ENCODE measurements at regions not wholly inside any gene's neighbourhood (a gene's known extent, or its start where the extent isn't known, plus 50 kb on each side); places are given as distances from the start of the nearest gene placed in this dataset.

DNA sequence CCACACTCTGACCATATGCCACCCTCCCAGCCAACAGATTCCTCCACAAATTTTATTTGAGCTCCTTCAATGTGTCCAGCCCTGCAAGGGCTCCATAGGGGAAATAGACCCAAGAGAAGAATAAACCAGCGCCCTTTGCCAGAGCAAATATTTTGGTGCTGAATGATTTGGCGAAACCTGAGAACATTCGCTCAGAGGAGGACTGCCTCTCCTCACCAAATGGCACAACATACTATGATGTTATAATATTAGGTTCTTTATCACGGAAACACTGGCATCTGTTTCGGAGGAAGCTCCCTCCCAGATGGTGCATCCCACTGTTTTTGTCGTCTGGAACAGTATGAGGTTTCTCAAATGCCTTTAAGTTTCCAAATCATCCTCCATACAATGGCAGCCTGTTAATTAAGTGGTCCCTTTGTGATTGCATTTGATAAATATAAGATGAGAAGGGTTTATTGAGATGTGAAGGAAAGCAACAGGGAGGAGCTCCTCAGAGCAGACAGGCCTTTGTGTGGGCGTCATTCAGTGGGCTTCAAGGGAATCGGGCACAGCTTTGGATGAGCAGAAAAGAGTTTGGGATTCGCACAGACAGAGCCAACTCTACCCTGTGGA lies 139.1 kb upstream of the ADRA1B start:
- DNase-seq (ENCODE audit: low read depth): no peak
- H3K4me3 ChIP-seq (ENCODE audit: control insufficient read depth, low read depth, low read length): no peak overlapping the region
- TF ChIP-seq, protein P1, sequence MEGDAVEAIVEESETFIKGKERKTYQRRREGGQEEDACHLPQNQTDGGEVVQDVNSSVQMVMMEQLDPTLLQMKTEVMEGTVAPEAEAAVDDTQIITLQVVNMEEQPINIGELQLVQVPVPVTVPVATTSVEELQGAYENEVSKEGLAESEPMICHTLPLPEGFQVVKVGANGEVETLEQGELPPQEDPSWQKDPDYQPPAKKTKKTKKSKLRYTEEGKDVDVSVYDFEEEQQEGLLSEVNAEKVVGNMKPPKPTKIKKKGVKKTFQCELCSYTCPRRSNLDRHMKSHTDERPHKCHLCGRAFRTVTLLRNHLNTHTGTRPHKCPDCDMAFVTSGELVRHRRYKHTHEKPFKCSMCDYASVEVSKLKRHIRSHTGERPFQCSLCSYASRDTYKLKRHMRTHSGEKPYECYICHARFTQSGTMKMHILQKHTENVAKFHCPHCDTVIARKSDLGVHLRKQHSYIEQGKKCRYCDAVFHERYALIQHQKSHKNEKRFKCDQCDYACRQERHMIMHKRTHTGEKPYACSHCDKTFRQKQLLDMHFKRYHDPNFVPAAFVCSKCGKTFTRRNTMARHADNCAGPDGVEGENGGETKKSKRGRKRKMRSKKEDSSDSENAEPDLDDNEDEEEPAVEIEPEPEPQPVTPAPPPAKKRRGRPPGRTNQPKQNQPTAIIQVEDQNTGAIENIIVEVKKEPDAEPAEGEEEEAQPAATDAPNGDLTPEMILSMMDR (IDR thresholded peaks at IDR 0.05; ENCODE audit: control insufficient read depth, insufficient read depth, low read depth, low read length, missing control alignments): no peak

DNA sequence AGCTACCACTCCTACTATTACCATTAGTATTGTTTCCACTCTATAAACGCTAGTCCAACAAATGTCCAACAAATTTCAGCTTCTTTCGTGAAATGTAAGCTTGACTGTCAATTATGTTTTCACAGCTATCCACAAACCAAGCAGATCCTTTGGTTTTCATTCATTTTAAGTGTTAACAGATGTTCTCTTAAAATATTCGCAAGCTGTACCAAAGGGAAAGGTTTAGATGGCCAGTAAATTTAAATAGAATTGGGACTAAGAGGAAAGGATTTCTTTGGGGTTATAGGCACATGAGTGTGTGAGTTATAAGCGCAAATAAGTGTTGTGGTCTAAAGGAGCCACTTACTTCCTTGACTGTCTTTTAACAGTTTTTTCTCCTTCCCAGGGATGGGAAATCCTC lies 136.8 kb upstream of the ADRA1B start:
- peak; percentile 31 for DNase-seq (ENCODE audit: low read depth)
- TF ChIP-seq, protein P1 (IDR thresholded peaks at IDR 0.05; ENCODE audit: control insufficient read depth, insufficient read depth, low read depth, low read length, missing control alignments): no peak
- no peak overlapping the region for H3K4me3 ChIP-seq (ENCODE audit: control insufficient read depth, low read depth, low read length)

DNA sequence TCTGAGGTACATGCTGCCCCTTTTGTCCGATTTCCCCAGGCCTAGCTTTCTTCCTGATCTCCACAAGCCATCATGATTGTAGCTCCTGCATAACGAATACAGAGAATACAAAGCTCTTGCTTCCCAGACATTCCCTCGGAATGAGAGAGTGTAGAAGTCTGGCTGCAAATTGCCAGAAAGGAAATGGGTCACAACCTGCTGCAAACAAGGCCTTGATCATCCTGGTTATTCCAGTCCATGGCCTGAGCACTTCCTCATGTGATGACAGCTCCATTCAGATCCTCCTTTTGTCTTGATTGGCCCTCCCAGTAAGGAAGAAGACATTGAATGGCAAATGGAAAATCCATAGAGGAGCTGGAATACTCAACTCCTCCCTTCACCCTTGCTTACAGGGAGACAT lies 136.0 kb upstream of the ADRA1B start:
- H3K4me3 ChIP-seq (ENCODE audit: control insufficient read depth, low read depth, low read length): no peak overlapping the region
- TF ChIP-seq, protein P1 (IDR thresholded peaks at IDR 0.05; ENCODE audit: control insufficient read depth, insufficient read depth, low read depth, low read length, missing control alignments): no peak
- DNase-seq (ENCODE audit: low read depth): no peak

DNA sequence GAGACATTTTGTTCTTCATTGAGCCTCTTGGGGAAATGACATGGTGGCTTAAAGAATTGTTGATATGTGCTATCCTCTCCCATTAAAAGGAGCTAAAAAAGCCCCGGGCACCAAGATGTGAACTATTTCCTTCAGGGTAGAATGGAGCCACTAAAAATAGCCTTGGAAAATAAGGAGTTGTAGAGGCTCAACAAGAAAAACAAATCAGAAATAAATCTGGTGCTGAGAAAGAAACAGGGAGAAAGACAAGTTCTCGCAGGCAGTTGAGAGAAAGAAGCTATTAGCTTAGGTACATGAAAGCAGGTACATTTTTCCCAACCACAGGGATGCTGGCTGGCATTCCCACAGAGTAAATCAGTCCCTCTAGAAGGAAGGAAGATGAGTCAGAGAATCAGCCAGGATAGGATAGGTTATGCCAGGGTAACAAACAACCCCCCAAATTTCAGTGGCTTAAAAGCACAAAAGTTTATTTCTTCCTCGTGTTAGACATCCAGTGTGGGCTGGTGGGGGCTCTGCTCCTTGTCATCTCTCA lies 134.6 kb upstream of the ADRA1B start:
- TF ChIP-seq, protein P1 (IDR thresholded peaks at IDR 0.05; ENCODE audit: control insufficient read depth, insufficient read depth, low read depth, low read length, missing control alignments): no peak
- DNase-seq (ENCODE audit: low read depth): no peak

DNA sequence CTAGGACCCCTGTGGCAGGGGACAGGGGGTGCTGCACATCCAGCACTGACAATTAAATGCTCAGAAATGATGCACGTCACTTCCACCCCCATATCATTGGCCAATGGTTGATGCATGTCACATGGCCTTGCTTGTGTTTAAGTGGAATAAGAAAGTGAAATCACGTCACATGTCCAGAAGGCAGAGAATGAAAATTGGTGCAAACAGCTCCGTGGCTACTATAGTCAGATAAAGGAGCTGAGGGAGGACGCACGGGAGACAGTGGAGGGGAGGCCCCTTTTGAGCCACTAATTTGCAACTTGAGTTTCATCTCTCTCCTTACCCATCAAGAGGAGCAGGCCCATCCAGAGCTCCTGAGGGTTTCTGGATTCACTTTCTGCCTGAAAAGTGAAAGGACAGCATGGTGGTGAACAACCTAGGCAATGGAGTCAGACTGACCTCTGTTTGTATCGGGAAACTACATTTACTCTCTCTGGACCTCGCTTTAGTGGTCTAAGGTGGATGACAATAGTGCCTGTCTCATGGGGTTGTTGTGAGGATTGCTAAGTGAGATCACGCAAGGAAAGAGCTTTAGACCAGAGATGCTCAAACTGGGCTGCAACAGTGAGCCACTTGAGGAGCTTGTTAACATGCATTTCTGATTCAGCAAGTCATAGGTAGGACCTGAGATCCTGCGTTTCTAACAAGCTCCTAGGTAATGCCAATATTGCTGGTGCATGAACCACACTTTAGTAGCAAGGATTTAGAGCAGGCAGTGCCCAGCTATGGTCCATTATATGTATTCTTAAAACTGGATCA lies 133.9 kb upstream of the ADRA1B start:
- TF ChIP-seq, protein P1 (IDR thresholded peaks at IDR 0.05; ENCODE audit: control insufficient read depth, insufficient read depth, low read depth, low read length, missing control alignments): no peak
- DNase-seq (ENCODE audit: low read depth): no peak
- H3K4me3 ChIP-seq (ENCODE audit: control insufficient read depth, low read depth, low read length): no peak overlapping the region

More for the DNA sequence above, 134.6 kb upstream of the ADRA1B start:
- H3K4me3 ChIP-seq (ENCODE audit: control insufficient read depth, low read depth, low read length): no peak overlapping the region

DNA sequence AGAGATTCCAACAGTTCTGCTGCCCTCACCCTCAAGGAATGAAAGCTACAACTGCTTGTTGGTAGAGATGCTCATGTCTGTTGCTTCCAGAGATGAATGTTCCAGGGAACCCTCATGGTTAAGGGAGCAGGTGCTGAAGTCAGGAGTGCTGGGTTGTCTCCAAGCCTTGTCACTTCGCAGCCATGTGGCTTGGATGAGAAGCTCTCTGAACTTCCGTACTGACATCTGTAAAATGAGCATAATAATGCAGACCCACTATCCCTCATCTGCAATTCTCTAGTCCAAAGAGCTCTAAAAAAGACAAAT lies 133.3 kb upstream of the ADRA1B start:
- no peak overlapping the region for H3K4me3 ChIP-seq (ENCODE audit: control insufficient read depth, low read depth, low read length)
- TF ChIP-seq, protein P1 (IDR thresholded peaks at IDR 0.05; ENCODE audit: control insufficient read depth, insufficient read depth, low read depth, low read length, missing control alignments): no peak
- DNase-seq (ENCODE audit: low read depth): no peak
